ENCODE measurements at regions not wholly inside any gene's neighbourhood (a gene's known extent, or its start where the extent isn't known, plus 50 kb on each side); places are given as distances from the start of the nearest gene placed in this dataset.

GRCh38 chr11:28763151-28763550, 655.0 kb downstream of the METTL15 start:
- TF ChIP-seq CTCF (IDR thresholded peaks at IDR 0.05) = no peak
- TF ChIP-seq EZH2 (IDR thresholded peaks at IDR 0.05; ENCODE audit: borderline replicate concordance, insufficient read depth, low read depth, low read length, poor library complexity, severe bottlenecking) = no peak

Data from B cell (primary cell).